ENCODE measurements at regions not wholly inside any gene's neighbourhood (a gene's known extent, or its start where the extent isn't known, plus 50 kb on each side); places are given as distances from the start of the nearest gene placed in this dataset.

DNA sequence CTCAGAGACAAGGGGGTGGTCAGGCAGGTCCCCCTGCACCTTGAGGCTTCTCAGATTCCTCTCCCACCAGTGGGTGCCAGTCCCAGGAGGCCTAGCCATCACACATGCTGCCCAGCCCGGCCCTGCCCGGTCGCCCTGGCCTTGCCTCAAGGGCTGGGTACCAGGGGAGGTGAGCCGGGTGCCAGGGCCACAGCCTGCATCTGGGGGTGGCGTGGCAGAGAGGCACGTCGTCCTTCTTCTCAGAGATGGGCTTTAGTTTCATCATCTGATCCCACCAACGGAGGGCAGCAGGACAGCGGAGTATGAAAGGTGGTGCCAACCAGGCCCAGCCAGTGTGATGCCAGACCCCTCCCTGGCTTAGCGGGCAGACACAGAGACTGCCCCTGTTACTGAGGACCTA is 161.7 kb downstream of the TFCP2L1 start:
- DNase-seq = no peak

- no peak for DNase-seq
Measured at GRCh38 chr2:121124330-121124729, 160.7 kb downstream of the TFCP2L1 start.

DNA sequence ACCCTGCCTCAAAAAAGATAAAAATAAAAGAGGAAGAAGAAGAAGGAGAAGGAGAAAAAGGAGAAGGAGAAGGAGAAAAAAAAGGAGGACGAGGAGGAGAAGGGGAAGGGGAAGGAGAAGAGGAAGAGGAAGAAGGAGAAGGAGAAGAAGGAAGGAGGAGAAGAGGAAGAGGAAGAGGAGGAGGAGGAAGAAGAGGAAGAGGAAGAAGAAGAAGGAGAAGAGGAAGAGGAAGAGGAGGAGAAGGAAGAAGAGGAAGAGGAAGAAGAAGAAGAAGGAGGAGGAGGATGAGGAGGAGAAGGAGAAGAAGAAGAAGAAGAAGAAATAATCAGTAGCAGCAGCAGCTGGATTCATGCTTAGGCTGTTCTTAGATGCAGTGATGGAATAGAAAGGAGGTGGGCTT is 159.7 kb downstream of the TFCP2L1 start:
- no peak for DNase-seq

GRCh38 chr2:121128741-121129659 is 156.0 kb downstream of the TFCP2L1 start:
- no peak for DNase-seq

DNA sequence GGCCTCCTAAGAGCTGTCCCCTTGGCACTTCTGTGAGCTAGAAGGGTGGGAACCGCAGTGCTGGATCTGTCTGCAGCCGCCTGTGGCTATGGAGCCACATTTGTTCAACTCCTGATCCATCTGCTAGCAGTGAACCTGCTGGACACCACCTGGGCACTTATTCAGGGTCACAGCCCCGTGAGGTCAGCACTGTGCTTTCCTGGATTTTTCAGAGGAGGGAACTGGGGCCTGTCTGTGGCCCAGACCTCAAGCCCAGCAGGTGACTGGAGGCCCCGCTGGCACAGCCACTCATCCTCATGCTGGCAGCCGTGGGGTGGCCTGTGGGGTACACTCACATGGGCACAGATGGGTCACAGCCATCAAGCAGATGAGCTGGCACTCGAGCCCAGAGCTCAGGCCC is 155.3 kb downstream of the TFCP2L1 start:
- DNase-seq = no peak

- DNase-seq = no peak
Measured at GRCh38 chr2:121130301-121130850, 154.6 kb downstream of the TFCP2L1 start.

DNA sequence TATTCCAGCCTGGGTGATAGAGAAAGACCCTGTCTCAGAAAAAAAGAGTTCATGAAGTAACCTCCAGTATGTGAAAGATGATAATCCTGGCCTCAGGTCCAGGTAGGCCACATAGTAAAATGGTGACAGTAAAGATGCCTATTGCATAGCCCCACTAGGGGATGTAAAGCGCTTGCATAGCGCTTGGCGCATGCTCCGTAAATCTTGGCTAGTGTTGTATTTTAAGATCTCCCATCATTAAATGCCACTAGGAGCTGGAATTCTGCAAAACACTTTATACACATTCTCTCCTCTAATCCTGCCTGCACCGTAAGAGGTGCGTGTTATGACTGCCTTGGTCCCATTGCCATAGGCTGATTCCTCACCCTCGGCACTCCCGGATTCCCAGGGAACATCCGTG is 153.6 kb downstream of the TFCP2L1 start:
- no peak for DNase-seq

DNA sequence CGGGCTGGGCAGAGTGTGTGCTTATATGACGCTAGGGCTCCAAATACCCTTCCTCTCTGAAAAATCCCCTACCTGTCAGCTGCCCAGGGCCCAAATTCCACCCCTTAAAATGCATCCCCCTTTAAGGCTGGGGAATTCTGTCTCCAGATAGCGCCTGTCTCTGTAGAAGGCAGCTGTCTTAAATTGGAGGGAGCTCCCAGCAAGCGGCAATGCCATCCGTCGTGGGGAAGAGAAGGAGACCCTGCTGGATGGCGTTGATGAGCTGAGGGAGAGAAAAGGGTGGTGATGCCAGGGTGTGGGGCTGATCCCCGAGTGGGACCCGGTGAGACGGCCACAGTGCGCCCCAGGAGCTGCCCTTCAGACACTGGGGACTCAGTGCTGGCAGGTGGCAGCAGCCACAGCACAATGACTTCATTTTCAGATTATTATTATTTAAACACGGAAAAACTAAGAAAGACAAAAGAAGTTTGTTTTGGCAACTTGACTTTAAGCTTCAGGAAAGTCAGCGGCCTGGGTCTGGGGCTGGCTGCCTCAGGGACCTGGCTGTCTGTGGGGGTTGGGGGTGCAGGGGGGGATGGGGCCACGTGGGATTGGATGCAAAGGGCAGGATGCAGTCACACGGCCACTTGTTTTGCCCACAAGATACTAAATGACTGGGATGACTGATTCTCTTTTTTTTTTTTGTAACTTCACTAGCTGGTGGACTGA is 152.8 kb downstream of the TFCP2L1 start:
- no peak for DNase-seq

- DNase-seq = no peak
Measured at GRCh38 chr2:121132762-121133107, 152.3 kb downstream of the TFCP2L1 start.

DNA sequence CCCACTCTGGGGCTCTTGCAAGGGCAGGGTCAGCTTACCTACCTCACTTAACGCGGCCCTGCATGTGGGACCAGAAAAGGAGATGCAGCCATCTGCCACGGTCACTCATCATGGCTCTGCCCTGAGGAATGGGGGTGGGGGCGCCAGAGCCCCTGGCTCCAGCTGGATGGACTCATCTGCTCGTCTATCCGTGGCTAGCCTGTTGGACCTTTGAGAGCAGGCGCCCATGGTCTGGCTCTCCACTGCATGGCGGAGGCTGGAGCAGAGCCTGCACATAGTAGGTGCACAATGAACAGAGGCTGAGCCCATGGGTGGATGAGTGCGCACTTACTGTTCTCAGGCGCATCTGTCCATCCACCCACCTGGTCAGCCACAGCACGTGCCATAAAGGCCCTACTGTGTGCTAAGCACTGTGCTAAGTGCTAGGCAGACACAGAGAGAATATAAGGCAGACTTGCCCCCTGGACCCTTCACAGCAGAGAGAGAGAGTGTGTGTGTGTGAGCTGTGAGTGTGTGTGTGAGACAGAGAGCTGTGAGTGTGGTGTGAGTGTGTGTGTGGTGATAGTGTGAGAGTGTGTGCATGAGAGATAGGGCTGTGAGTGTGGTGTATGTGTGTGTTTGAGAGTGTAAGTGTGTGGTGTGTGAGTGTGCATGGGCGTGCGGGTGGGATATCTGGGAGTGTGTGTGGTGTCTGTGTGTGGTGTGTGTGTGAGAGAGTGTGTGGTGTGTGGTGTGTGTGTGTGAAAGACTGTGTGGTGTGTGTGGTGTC is 151.3 kb downstream of the TFCP2L1 start:
- no peak for DNase-seq

DNA sequence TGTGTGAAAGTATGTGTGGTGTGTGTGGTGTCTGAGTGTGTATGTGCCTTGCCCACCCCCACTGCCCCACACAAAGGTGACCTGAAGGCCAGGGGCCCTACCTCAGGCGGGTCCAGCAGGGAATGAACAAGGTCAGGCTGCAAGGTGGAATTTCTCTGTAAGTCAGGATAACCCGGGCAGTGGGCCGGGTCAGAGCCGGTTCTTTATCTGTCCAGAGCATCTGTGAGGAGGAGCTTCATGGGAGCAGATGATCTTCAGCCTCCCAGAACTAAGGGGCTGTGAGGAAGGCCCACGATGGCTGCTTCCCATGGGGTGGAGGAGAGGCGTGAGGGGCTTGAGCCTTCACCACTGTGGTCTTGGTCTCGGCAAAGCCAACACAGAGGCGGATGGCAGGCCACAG is 150.3 kb downstream of the TFCP2L1 start:
- DNase-seq = no peak

- no peak for DNase-seq
Measured at GRCh38 chr2:121135168-121135853, 149.7 kb downstream of the TFCP2L1 start.

- DNase-seq = no peak
Measured at GRCh38 chr2:121136323-121136722, 148.7 kb downstream of the TFCP2L1 start.

DNA sequence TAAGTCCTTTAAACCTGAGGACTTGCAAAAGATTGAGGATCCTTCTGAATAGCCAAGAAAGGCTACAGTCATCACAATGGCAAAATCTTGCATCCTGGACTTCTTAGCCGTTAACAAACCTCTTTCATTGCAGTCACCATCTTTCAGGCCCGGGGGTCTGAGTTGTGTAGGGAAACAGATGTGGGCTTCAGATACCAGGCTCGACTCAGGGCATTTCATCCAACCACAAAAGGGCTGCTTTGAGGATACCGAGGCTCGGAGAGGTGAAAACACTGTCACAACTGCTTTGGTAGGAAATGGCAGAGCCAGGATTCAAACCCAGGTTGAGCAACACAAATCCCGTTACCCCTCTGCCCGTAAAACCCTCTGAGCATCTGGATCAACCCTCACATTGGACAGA is 147.4 kb downstream of the TFCP2L1 start:
- no peak for DNase-seq

- no peak for DNase-seq
Measured at GRCh38 chr2:121140734-121141133, 144.3 kb downstream of the TFCP2L1 start.

- DNase-seq = no peak
Measured at GRCh38 chr2:121142452-121142851, 142.6 kb downstream of the TFCP2L1 start.

GRCh38 chr2:121144111-121144510 is 140.9 kb downstream of the TFCP2L1 start:
- DNase-seq = no peak

DNA sequence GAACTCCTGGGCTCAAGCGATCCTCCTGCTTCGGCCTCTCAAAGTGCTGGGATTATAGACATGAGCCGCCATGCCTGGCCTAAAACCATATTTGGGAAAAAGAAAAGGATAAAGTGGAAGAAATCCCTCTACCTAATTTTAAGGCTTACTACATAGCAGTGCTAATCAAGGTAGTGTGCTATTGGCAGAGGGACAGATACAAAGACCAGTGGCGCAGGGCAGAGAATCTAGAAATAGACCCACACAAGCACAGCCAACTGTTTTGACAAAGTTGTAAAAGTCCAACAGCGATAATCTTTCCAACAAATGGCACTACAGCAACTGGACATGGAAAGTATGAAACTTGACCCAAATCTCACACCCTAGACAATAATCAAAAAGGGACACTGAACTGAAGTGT is 138.4 kb downstream of the TFCP2L1 start:
- no peak for DNase-seq

DNA sequence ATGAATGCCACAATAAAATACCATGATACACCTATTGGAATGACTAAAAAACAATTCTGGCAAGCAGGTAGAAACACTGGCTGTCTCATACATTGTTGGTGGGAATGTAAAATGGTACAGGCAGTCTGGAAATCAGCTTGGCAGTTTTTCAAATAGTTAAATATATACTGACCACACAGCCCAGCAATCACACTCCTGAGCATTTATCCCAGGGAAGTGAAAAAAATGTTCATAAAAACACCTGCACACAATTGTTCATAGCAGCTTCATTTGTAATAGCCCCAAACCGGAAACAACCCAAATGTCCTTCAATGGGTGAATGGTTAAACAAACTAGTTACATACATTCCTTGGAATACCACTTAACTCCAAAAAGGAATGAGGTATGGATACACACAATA is 137.2 kb downstream of the TFCP2L1 start:
- DNase-seq = no peak

GRCh38 chr2:121148481-121148880 is 136.5 kb downstream of the TFCP2L1 start:
- no peak for DNase-seq

- DNase-seq = no peak
Measured at GRCh38 chr2:121149384-121149783, 135.6 kb downstream of the TFCP2L1 start.

DNA sequence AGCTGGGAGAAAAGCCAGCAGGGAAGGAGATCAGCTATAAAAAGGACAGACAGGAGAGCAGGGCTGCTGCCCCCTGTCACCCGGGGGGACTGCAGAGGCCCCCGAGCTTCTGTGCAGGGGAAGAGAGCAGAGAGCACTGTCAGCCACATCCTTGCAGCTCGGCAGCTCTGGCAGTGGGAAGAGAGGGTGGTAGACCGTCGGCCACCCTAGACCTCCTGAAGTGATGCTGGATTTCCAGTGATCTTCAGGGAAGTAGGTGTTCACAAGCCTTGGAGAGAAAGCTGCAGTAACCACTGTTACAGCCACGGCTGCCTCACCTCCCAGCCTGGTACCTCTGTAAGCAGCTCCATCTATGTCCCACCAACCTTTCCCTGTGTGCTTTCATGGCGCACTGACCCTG is 134.9 kb downstream of the TFCP2L1 start:
- DNase-seq = no peak

- no peak for DNase-seq
Measured at GRCh38 chr2:121150713-121151112, 134.3 kb downstream of the TFCP2L1 start.
